A673 (cell line): ENCODE measurements at regions not wholly inside any gene's neighbourhood (a gene's known extent, or its start where the extent isn't known, plus 50 kb on each side); places are given as distances from the start of the nearest gene placed in this dataset.

Experiments
- BruUV-seq: library from RNA; stranded (reverse); fragments of 400-500 nt; replicated peaks from 2 replicates; lab custom pipeline; 2021; lab: Mats Ljungman, UMichigan
- CTCF ChIA-PET: fragments of 300-600 bp; sonication (Branson Sonifier 250); formaldehyde crosslinking; loops from one replicate; lab custom pipeline; 2022; ENCODE audit warnings: antibody characterized with exemption; lab: Charles Lee
- POLR2A ChIA-PET: fragments of 300-600 bp; sonication (Branson Sonifier 250); formaldehyde crosslinking; loops from one replicate; lab custom pipeline; 2022; ENCODE audit warnings: antibody characterized with exemption; ENCODE audit not compliant: low non-redundant PET; lab: Charles Lee
- DNase-seq: peaks from one replicate; pipeline ENCODE4 v3.0.0-alpha.2; 2015; ENCODE audit warnings: low spot score
- H3K27ac ChIP-seq: fragments of 200-600 bp; sonication (generic); 2 replicates; pipeline ENCODE4 v1.5.1; 2016; ENCODE audit warnings: mixed run types, low read depth, mild to moderate bottlenecking, mixed read lengths, antibody characterized with exemption, low read length; ENCODE audit not compliant: poor library complexity, severe bottlenecking
- H3K27me3 ChIP-seq: fragments of 200-600 bp; sonication (generic); replicated peaks from 2 replicates; pipeline ENCODE4 v1.6.1; 2017; ENCODE audit warnings: mixed run types, low read depth, mild to moderate bottlenecking, mixed read lengths, antibody characterized with exemption, low read length; ENCODE audit not compliant: insufficient read depth, poor library complexity
- H3K36me3 ChIP-seq: fragments of 200-600 bp; sonication (generic); 2 replicates; pipeline ENCODE4 v1.6.1; 2016; ENCODE audit warnings: mixed run types, mild to moderate bottlenecking, mixed read lengths, antibody characterized with exemption, low read length; ENCODE audit not compliant: insufficient read depth, poor library complexity, severe bottlenecking
- H3K4me1 ChIP-seq: fragments of 200-600 bp; sonication (generic); 2 replicates; pipeline ENCODE4 v1.6.1; 2017; ENCODE audit warnings: mixed run types, mild to moderate bottlenecking, mixed read lengths, antibody characterized with exemption, low read length; ENCODE audit not compliant: insufficient read depth, poor library complexity, severe bottlenecking
- H3K4me3 ChIP-seq: fragments of 200-600 bp; sonication (generic); 2 replicates; pipeline ENCODE4 v1.5.1; 2016; ENCODE audit warnings: low read depth, mixed run types, mild to moderate bottlenecking, mixed read lengths, low read length; ENCODE audit not compliant: poor library complexity, severe bottlenecking
- H3K9me3 ChIP-seq: fragments of 200-600 bp; sonication (generic); 2 replicates; pipeline ENCODE4 v1.6.1; 2016; ENCODE audit warnings: mixed run types, low read depth, mild to moderate bottlenecking, mixed read lengths, antibody characterized with exemption, low read length; ENCODE audit not compliant: poor library complexity, severe bottlenecking
- EZH2 ChIP-seq: fragments of 200-600 bp; sonication (generic); IDR thresholded peaks from 2 replicates; pipeline ENCODE4 v1.6.1; 2017; ENCODE audit warnings: borderline replicate concordance, low read depth, mild to moderate bottlenecking, mixed read lengths, antibody characterized with exemption, low read length; ENCODE audit not compliant: poor library complexity, severe bottlenecking
- intact Hi-C: fragments of 100-400 bp; cut with micrococcal nuclease; formaldehyde crosslinking; loops from one replicate; pipeline ENCODE4 v1.10.0; 2022; ENCODE audit not compliant: unreplicated experiment
- TF ChIP-seq, protein P1 (sequence below): fragments of 300-800, 200-600 bp; sonication (generic); conservative IDR thresholded peaks from 2 replicates; pipeline ENCODE4 v1.5.1; 2017; ENCODE audit warnings: low read depth, mild to moderate bottlenecking, antibody characterized with exemption, low read length, moderate library complexity, mixed read lengths

DNA sequence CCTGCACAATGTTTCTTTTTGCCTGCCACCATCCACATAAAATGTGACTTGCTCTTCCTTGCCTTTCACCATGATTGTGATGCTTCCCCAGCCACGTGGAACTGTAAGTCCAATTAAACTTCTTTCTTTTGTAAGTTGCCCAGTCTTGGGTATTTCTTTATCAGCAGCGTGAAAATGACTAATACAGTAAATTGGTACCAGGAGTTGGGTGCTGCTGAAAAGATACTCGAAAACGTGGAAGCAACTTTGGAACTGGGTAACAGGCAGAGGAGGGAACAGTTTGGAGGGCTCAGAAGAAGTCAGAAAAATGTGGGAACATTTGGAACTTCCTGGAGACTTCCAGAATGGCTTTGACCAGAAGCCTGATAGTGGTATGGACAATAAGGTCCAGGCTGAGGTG, 425.3 kb downstream of the GPATCH2 start:
- Histone ChIP-seq H3K4me1 (no peaks in the 10 kb centered on the region), H3K27me3 (no peaks in the 10 kb centered on the region), H3K27ac (no peak overlapping the region), H3K4me3 (no peak overlapping the region), H3K36me3 (no peaks in the 10 kb centered on the region), H3K9me3 (peaks cover 5% of the 10 kb centered on the region)
- TF ChIP-seq EZH2 = no peak
- TF ChIP-seq, protein P1, sequence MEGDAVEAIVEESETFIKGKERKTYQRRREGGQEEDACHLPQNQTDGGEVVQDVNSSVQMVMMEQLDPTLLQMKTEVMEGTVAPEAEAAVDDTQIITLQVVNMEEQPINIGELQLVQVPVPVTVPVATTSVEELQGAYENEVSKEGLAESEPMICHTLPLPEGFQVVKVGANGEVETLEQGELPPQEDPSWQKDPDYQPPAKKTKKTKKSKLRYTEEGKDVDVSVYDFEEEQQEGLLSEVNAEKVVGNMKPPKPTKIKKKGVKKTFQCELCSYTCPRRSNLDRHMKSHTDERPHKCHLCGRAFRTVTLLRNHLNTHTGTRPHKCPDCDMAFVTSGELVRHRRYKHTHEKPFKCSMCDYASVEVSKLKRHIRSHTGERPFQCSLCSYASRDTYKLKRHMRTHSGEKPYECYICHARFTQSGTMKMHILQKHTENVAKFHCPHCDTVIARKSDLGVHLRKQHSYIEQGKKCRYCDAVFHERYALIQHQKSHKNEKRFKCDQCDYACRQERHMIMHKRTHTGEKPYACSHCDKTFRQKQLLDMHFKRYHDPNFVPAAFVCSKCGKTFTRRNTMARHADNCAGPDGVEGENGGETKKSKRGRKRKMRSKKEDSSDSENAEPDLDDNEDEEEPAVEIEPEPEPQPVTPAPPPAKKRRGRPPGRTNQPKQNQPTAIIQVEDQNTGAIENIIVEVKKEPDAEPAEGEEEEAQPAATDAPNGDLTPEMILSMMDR = no peak
- no TSS peak for BruUV-seq
- POLR2A ChIA-PET = no interaction called here
- intact Hi-C loops = no loop called here
- DNase-seq = no peak
- CTCF ChIA-PET = no interaction called here

DNA sequence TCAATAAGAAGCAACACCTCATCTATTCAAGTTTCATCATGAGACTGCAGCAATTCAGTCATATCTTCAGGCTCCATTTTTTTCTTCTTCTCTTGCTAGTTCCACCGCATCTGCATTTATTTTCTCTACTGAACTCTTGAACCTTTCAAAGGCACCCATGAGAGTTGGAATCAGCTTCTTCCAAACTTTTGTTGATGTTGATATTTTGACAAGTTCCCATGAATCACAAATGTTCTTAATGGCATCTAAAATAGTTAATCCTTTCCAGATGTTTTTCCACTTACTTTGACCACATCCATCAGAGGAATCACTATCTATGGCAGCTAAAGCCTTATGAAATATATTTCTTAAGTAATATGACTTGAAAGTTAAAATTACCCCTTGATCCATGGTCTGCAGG, 434.3 kb downstream of the GPATCH2 start:
- H3K9me3 ChIP-seq = no peaks in the 10 kb centered on the region
- BruUV-seq = no TSS peak
- TF ChIP-seq, protein P1 = no peak
- no peak for TF ChIP-seq EZH2
- H3K4me3 ChIP-seq = no peak overlapping the region
- H3K36me3 ChIP-seq = no peaks in the 10 kb centered on the region
- intact Hi-C loops = no loop called here
- no peaks in the 10 kb centered on the region for H3K27me3 ChIP-seq
- no peaks in the 10 kb centered on the region for H3K4me1 ChIP-seq
- POLR2A ChIA-PET = no interaction called here
- H3K27ac ChIP-seq = no peak overlapping the region
- no peak for DNase-seq
- CTCF ChIA-PET = no interaction called here

DNA sequence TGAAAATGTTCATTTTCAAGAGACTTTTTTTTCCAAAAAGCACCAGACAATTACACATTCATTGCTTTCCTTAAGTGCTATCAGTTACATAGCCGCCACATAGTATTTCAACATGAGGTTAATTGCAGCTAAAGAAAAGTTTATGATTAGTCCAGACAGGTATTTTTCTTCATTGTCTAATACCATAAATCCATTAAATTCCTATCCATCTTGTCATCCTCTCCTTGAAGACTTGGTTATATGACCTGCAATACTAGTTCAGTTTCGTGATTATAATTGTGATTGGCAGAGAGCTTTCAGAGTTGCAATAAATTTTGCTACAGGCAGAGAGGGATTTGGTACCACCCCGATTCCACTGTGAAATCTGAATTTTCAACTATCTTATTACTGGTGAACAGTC, 437.7 kb downstream of the GPATCH2 start:
- no peak for DNase-seq
- no peaks in the 10 kb centered on the region for H3K27me3 ChIP-seq
- no peaks in the 10 kb centered on the region for H3K9me3 ChIP-seq
- no peak overlapping the region for H3K4me3 ChIP-seq
- ChIA-PET POLR2A (no interaction called here), CTCF (no interaction called here)
- BruUV-seq = no TSS peak
- no peak overlapping the region for H3K27ac ChIP-seq
- intact Hi-C loops = no loop called here
- H3K36me3 ChIP-seq = no peaks in the 10 kb centered on the region
- H3K4me1 ChIP-seq = no peaks in the 10 kb centered on the region
- TF ChIP-seq, protein P1 = no peak
- TF ChIP-seq EZH2 = no peak
